Caco-2 (cell line): ENCODE measurements at regions not wholly inside any gene's neighbourhood (a gene's known extent, or its start where the extent isn't known, plus 50 kb on each side); places are given as distances from the start of the nearest gene placed in this dataset.

Source experiments
- BruUV-seq: library from RNA; stranded (reverse); fragments of 400-500 nt; replicated peaks from 2 replicates; lab custom pipeline; 2021; lab: Mats Ljungman, UMichigan
- CTCF ChIA-PET: fragments of 300-600 bp; sonication (Branson Sonifier 250); formaldehyde crosslinking; loops from one replicate; lab custom pipeline; 2022; ENCODE audit warnings: antibody characterized with exemption; lab: Charles Lee
- POLR2A ChIA-PET: fragments of 300-600 bp; sonication (Branson Sonifier 250); formaldehyde crosslinking; loops from one replicate; lab custom pipeline; 2022; ENCODE audit warnings: antibody characterized with exemption; lab: Charles Lee
- DNase-seq, 2 experiments: peaks; one replicate each; pipeline versions ENCODE4 v3.0.0 to v3.0.0-alpha.2; 2020 to 2022
- H3K27me3 ChIP-seq: replicated peaks from 2 replicates; pipeline ENCODE4 v1.6.0; 2011; ENCODE audit warnings: low read length; ENCODE audit not compliant: control insufficient read depth, insufficient read depth
- H3K36me3 ChIP-seq: 2 replicates; pipeline ENCODE4 v1.5.1; 2011; ENCODE audit warnings: low read length; ENCODE audit not compliant: control insufficient read depth, insufficient read depth
- H3K4me1 ChIP-seq: fragments of 250-450 bp; sonication (Bioruptor Pico); 2 replicates; pipeline ENCODE4 v1.5.1; 2020; ENCODE audit warnings: mild to moderate bottlenecking
- H3K4me3 ChIP-seq: 2 replicates; pipeline ENCODE4 v1.5.1; 2011; ENCODE audit warnings: low read depth, mild to moderate bottlenecking, control low read depth, low read length
- H3K9me3 ChIP-seq: fragments of 250-450 bp; sonication (Bioruptor Pico); 2 replicates; pipeline ENCODE4 v1.5.1; 2020; ENCODE audit warnings: mild to moderate bottlenecking, moderate library complexity
- H3K27ac Mint-ChIP-seq: one replicate; pipeline ENCODE4 v1.8.0; 2022; ENCODE audit warnings: mixed read lengths; ENCODE audit not compliant: unreplicated experiment
- H3K27me3 Mint-ChIP-seq: one replicate; pipeline ENCODE4 v1.8.0; 2022; ENCODE audit warnings: mixed read lengths; ENCODE audit not compliant: insufficient read depth, unreplicated experiment
- H3K36me3 Mint-ChIP-seq: one replicate; pipeline ENCODE4 v1.8.0; 2022; ENCODE audit warnings: mild to moderate bottlenecking, mixed read lengths; ENCODE audit not compliant: insufficient read depth, unreplicated experiment
- H3K4me1 Mint-ChIP-seq: one replicate; pipeline ENCODE4 v1.8.0; 2022; ENCODE audit warnings: low read depth, mixed read lengths; ENCODE audit not compliant: unreplicated experiment
- H3K4me3 Mint-ChIP-seq: one replicate; pipeline ENCODE4 v1.8.0; 2022; ENCODE audit warnings: mild to moderate bottlenecking, moderate library complexity, mixed read lengths; ENCODE audit not compliant: unreplicated experiment
- H3K9me3 Mint-ChIP-seq: one replicate; pipeline ENCODE4 v1.8.0; 2022; ENCODE audit warnings: mixed read lengths; ENCODE audit not compliant: unreplicated experiment
- intact Hi-C: fragments of 100-400 bp; cut with micrococcal nuclease; formaldehyde crosslinking; loops from one replicate; pipeline ENCODE4 v1.10.0; 2022; ENCODE audit not compliant: unreplicated experiment
- TF ChIP-seq, protein P1 (sequence below), 2 experiments: fragments of 200-600 bp in 1 of 2; IDR thresholded peaks; 1 replicate in 1 of 2; 2 replicates in 1 of 2; pipeline versions ENCODE4 v1.5.1 to v1.8.0; 2011 to 2022; ENCODE audit warnings: antibody characterized with exemption in 1 of 2, control low read depth in 1 of 2, inconsistent platforms in 1 of 2, low read depth in 1 of 2, low read length in 1 of 2, mild to moderate bottlenecking in 1 of 2, moderate library complexity in 1 of 2; ENCODE audit not compliant: insufficient read depth in 1 of 2, severe bottlenecking in 1 of 2, unreplicated experiment in 1 of 2

- intact Hi-C loops: no loop called here
- Histone ChIP-seq H3K27me3 (no peaks in the 10 kb centered on the region), H3K36me3 (no peaks in the 10 kb centered on the region), H3K9me3 (no peaks in the 10 kb centered on the region), H3K4me3 (no peak overlapping the region), H3K4me1 (0 out of 2 replicates have a peak, but pooled peaks cover 4% of the 10 kb centered on the region)
- H3K36me3 Mint-ChIP-seq: no peaks in the 10 kb centered on the region
- POLR2A ChIA-PET: no interaction called here
- no peak overlapping the region for H3K4me3 Mint-ChIP-seq
- H3K27ac Mint-ChIP-seq: no peak overlapping the region
- BruUV-seq: no TSS peak
- no peak for DNase-seq
- no peaks in the 10 kb centered on the region for H3K27me3 Mint-ChIP-seq
- no peaks in the 10 kb centered on the region for H3K9me3 Mint-ChIP-seq
- CTCF ChIA-PET: no interaction called here
- H3K4me1 Mint-ChIP-seq: peaks cover 13% of the 10 kb centered on the region
- TF ChIP-seq, protein P1, sequence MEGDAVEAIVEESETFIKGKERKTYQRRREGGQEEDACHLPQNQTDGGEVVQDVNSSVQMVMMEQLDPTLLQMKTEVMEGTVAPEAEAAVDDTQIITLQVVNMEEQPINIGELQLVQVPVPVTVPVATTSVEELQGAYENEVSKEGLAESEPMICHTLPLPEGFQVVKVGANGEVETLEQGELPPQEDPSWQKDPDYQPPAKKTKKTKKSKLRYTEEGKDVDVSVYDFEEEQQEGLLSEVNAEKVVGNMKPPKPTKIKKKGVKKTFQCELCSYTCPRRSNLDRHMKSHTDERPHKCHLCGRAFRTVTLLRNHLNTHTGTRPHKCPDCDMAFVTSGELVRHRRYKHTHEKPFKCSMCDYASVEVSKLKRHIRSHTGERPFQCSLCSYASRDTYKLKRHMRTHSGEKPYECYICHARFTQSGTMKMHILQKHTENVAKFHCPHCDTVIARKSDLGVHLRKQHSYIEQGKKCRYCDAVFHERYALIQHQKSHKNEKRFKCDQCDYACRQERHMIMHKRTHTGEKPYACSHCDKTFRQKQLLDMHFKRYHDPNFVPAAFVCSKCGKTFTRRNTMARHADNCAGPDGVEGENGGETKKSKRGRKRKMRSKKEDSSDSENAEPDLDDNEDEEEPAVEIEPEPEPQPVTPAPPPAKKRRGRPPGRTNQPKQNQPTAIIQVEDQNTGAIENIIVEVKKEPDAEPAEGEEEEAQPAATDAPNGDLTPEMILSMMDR (IDR thresholded peaks at IDR 0.05; ENCODE audit: insufficient read depth in 1 of 2, low read depth in 1 of 2, low read length in 1 of 2, severe bottlenecking in 1 of 2, unreplicated experiment in 1 of 2): no peak
Observed at GRCh38 chr5:92807085-92807484, 773.9 kb downstream of the NR2F1-AS1 start.

DNA sequence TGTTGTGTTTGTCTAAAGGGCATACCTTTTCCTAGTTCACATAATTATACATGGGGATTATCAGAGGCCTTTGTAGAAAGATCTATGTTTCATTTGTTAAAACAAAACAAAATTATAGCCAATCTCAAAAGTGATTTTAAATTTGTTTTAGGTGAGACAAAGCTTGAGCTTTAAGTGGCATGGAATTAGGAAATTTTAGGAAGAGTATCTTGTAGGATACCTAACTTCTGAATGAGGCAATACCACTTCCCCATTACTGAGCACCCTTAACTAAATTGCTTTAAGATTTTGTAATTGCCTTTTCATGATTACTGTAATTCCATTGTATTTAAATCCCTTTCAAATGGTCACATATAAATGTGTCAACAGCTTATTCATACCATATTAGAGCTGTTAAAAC, 775.6 kb downstream of the NR2F1-AS1 start:
- intact Hi-C loops: no loop called here
- ChIA-PET POLR2A (no interaction called here), CTCF (no interaction called here)
- Mint-ChIP-seq H3K4me1 (peaks cover 13% of the 10 kb centered on the region), H3K27ac (no peak overlapping the region), H3K4me3 (no peak overlapping the region), H3K27me3 (no peaks in the 10 kb centered on the region), H3K36me3 (no peaks in the 10 kb centered on the region), H3K9me3 (no peaks in the 10 kb centered on the region)
- BruUV-seq: no TSS peak
- TF ChIP-seq, protein P1 (IDR thresholded peaks at IDR 0.05; ENCODE audit: insufficient read depth in 1 of 2, low read depth in 1 of 2, low read length in 1 of 2, severe bottlenecking in 1 of 2, unreplicated experiment in 1 of 2): no peak
- Histone ChIP-seq H3K4me3 (no peak overlapping the region), H3K9me3 (no peaks in the 10 kb centered on the region), H3K27me3 (no peaks in the 10 kb centered on the region), H3K36me3 (no peaks in the 10 kb centered on the region), H3K4me1 (peaks cover 12% of the 10 kb centered on the region; the same call in 1 of the 2 replicates)
- DNase-seq: no peak

DNA sequence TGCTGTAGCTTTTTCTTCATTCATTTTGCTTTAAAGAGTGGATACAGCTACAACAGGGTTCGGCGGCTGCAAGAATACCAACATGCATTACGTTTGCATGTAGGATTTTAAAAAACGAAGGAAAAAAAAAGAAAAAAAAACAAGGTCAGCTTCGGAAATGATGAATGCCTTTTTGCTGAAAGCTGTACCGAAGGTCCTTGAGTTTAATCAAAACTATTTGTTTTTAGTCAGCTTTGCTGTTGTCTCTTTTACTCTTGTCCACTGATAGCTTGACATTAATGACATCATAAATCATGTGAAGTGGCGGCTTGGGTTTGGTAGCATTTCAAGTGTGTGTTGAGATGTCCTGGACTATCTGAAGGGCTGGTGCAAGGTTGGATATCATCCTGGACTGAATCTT, 779.1 kb downstream of the NR2F1-AS1 start:
- H3K9me3 Mint-ChIP-seq: peaks cover 7% of the 10 kb centered on the region
- H3K27ac Mint-ChIP-seq: no peak overlapping the region
- no peaks in the 10 kb centered on the region for H3K27me3 Mint-ChIP-seq
- intact Hi-C loops: loop anchor here (2.0 kb wide), 1 partner anchor 13 kb away; no protein-coding TSS in a partner anchor
- TF ChIP-seq, protein P1 (IDR thresholded peaks at IDR 0.05; ENCODE audit: insufficient read depth in 1 of 2, low read depth in 1 of 2, low read length in 1 of 2, severe bottlenecking in 1 of 2, unreplicated experiment in 1 of 2): no peak
- H3K36me3 Mint-ChIP-seq: no peaks in the 10 kb centered on the region
- Histone ChIP-seq H3K4me3 (no peak overlapping the region), H3K9me3 (peaks cover 5% of the 10 kb centered on the region; the same call in 1 of the 2 replicates), H3K27me3 (no peaks in the 10 kb centered on the region), H3K4me1 (peaks cover 12% of the 10 kb centered on the region; the same call in 1 of the 2 replicates), H3K36me3 (no peaks in the 10 kb centered on the region)
- POLR2A ChIA-PET: no interaction called here
- CTCF ChIA-PET: no interaction called here
- H3K4me1 Mint-ChIP-seq: peaks cover 13% of the 10 kb centered on the region
- no TSS peak for BruUV-seq
- peak overlapping the region; percentile 46 for H3K4me3 Mint-ChIP-seq
- peak; percentile 25 to 44 for DNase-seq
